ENCODE measurements at regions not wholly inside any gene's neighbourhood (a gene's known extent, or its start where the extent isn't known, plus 50 kb on each side); places are given as distances from the start of the nearest gene placed in this dataset.
"Not testable (repeated sequence)": the region's sequence is repeated elsewhere in the genome, so short reads cannot be mapped to it uniquely, and the experiment has no call there.

- Histone ChIP-seq H4K20me1 (ENCODE audit: control insufficient read depth, insufficient read depth, low read length, poor library complexity, severe bottlenecking) (no peaks in the 10 kb centered on the region), H3K36me3 (replicated peaks in 1 of 2; ENCODE audit: control extremely low read depth in 1 of 2, control insufficient read depth in 1 of 2, extremely low read depth in 1 of 2, insufficient read depth in 2 of 2, low read length in 1 of 2) (no peaks in the 10 kb centered on the region), H3K27ac (ENCODE audit: low read length in 2 of 2) (no peak overlapping the region), H3K4me3 (ENCODE audit: control extremely low read depth in 1 of 5, extremely low read depth in 1 of 5, insufficient read depth in 1 of 5, low read depth in 2 of 5, low read length in 4 of 5) (no peak overlapping the region), H3K4me1 (ENCODE audit: control insufficient read depth in 2 of 2, insufficient read depth in 2 of 2, low read length in 2 of 2) (no peaks in the 10 kb centered on the region), H3K4me2 (replicated peaks; ENCODE audit: low read depth, low read length, poor library complexity, severe bottlenecking) (no peak overlapping the region), H3K9me3 (ENCODE audit: control extremely low read depth in 1 of 3, control insufficient read depth in 2 of 3, insufficient read depth in 1 of 3, low read length in 2 of 3) (peaks cover 0 to 22% (median 20%) of the 10 kb centered on the region in 3 donors), H3K79me2 (ENCODE audit: control insufficient read depth, insufficient read depth, low read length) (no peaks in the 10 kb centered on the region), H3K9ac (ENCODE audit: low read length) (no peak overlapping the region), H3K27me3 (replicated peaks in 1 of 4; ENCODE audit: control extremely low read depth in 1 of 4, control insufficient read depth in 3 of 4, insufficient read depth in 4 of 4, low read length in 3 of 4) (peaks cover 0 to 2% (median 0%) of the 10 kb centered on the region in 4 experiments), H2AFZ (ENCODE audit: insufficient read depth, low read depth, low read length, poor library complexity, severe bottlenecking) (no peak overlapping the region)
- 99% methylated on average over 6 of the region's 15 CpGs for WGBS (ENCODE audit: insufficient coverage)
- TF ChIP-seq CTCF (IDR thresholded peaks at IDR 0.05) (no peak), EZH2 (IDR thresholded peaks at IDR 0.05; ENCODE audit: borderline replicate concordance, insufficient read depth, low read depth, low read length, poor library complexity, severe bottlenecking) (no peak)
- Mint-ChIP-seq H3K4me1 (no peaks in the 10 kb centered on the region), H3K9me3 (ENCODE audit: insufficient read depth) (peaks cover 3% of the 10 kb centered on the region), H3K4me3 (no peak overlapping the region), H3K27ac (no peak overlapping the region), H3K27me3 (no peaks in the 10 kb centered on the region)
- POLR2A ChIA-PET, result no interaction called here
- CTCF ChIA-PET, result no interaction called here
- DNase-seq (no peak), ATAC-seq (ENCODE audit: low read depth) (no peak)
- intact Hi-C loops (cut with micrococcal nuclease), result no loop called here
These were observed 177.5 kb downstream of the MTCL1 start for GRCh38 chr18:8882632-8883408.

- ATAC-seq (ENCODE audit: low read depth) (no peak), DNase-seq (no peak)
- Mint-ChIP-seq H3K27ac (no peak overlapping the region), H3K4me3 (no peak overlapping the region), H3K4me1 (no peaks in the 10 kb centered on the region), H3K9me3 (ENCODE audit: insufficient read depth) (peaks cover 3% of the 10 kb centered on the region), H3K27me3 (no peaks in the 10 kb centered on the region)
- Histone ChIP-seq H3K9me3 (ENCODE audit: control extremely low read depth in 1 of 3, control insufficient read depth in 2 of 3, insufficient read depth in 1 of 3, low read length in 2 of 3) (peaks cover 0 to 22% (median 20%) of the 10 kb centered on the region in 3 donors), H3K79me2 (ENCODE audit: control insufficient read depth, insufficient read depth, low read length) (no peaks in the 10 kb centered on the region), H3K36me3 (replicated peaks in 1 of 2; ENCODE audit: control extremely low read depth in 1 of 2, control insufficient read depth in 1 of 2, extremely low read depth in 1 of 2, insufficient read depth in 2 of 2, low read length in 1 of 2) (no peaks in the 10 kb centered on the region), H2AFZ (ENCODE audit: insufficient read depth, low read depth, low read length, poor library complexity, severe bottlenecking) (no peak overlapping the region), H4K20me1 (ENCODE audit: control insufficient read depth, insufficient read depth, low read length, poor library complexity, severe bottlenecking) (no peaks in the 10 kb centered on the region), H3K27ac (ENCODE audit: low read length in 2 of 2) (no peak overlapping the region), H3K27me3 (replicated peaks in 1 of 4; ENCODE audit: control extremely low read depth in 1 of 4, control insufficient read depth in 3 of 4, insufficient read depth in 4 of 4, low read length in 3 of 4) (peaks cover 0 to 2% (median 0%) of the 10 kb centered on the region in 4 experiments), H3K4me3 (ENCODE audit: control extremely low read depth in 1 of 5, extremely low read depth in 1 of 5, insufficient read depth in 1 of 5, low read depth in 2 of 5, low read length in 4 of 5) (no peak overlapping the region), H3K9ac (ENCODE audit: low read length) (no peak overlapping the region), H3K4me1 (ENCODE audit: control insufficient read depth in 2 of 2, insufficient read depth in 2 of 2, low read length in 2 of 2) (no peaks in the 10 kb centered on the region), H3K4me2 (replicated peaks; ENCODE audit: low read depth, low read length, poor library complexity, severe bottlenecking) (no peak overlapping the region)
- ChIA-PET CTCF (no interaction called here), POLR2A (no interaction called here)
- TF ChIP-seq EZH2 (IDR thresholded peaks at IDR 0.05; ENCODE audit: borderline replicate concordance, insufficient read depth, low read depth, low read length, poor library complexity, severe bottlenecking) (no peak), CTCF (IDR thresholded peaks at IDR 0.05) (no peak)
- whole genome bisulfite sequencing (ENCODE audit: insufficient coverage), result 83% methylated on average over 1 of the region's 1 CpG
- intact Hi-C loops (cut with micrococcal nuclease), result no loop called here
These were observed 178.0 kb downstream of the MTCL1 start for GRCh38 chr18:8883409-8883668.

- CTCF ChIA-PET; H3K4me3 Mint-ChIP-seq; H3K9ac ChIP-seq (ENCODE audit: low read length); H3K4me2 ChIP-seq (replicated peaks; ENCODE audit: low read depth, low read length, poor library complexity, severe bottlenecking); H3K4me1 ChIP-seq (ENCODE audit: control insufficient read depth in 2 of 2, insufficient read depth in 2 of 2, low read length in 2 of 2); H3K4me3 ChIP-seq (ENCODE audit: control extremely low read depth in 1 of 5, extremely low read depth in 1 of 5, insufficient read depth in 1 of 5, low read depth in 2 of 5, low read length in 4 of 5); POLR2A ChIA-PET; DNase-seq; H3K36me3 ChIP-seq (replicated peaks in 1 of 2; ENCODE audit: control extremely low read depth in 1 of 2, control insufficient read depth in 1 of 2, extremely low read depth in 1 of 2, insufficient read depth in 2 of 2, low read length in 1 of 2); H3K27ac Mint-ChIP-seq; H3K9me3 Mint-ChIP-seq (ENCODE audit: insufficient read depth); H3K27me3 ChIP-seq (replicated peaks in 1 of 4; ENCODE audit: control extremely low read depth in 1 of 4, control insufficient read depth in 3 of 4, insufficient read depth in 4 of 4, low read length in 3 of 4); H3K27me3 Mint-ChIP-seq; H4K20me1 ChIP-seq (ENCODE audit: control insufficient read depth, insufficient read depth, low read length, poor library complexity, severe bottlenecking); H3K79me2 ChIP-seq (ENCODE audit: control insufficient read depth, insufficient read depth, low read length); H3K27ac ChIP-seq (ENCODE audit: low read length in 2 of 2); intact Hi-C loops (cut with micrococcal nuclease); ATAC-seq (ENCODE audit: low read depth); H2AFZ ChIP-seq (ENCODE audit: insufficient read depth, low read depth, low read length, poor library complexity, severe bottlenecking); H3K4me1 Mint-ChIP-seq: not testable (repeated sequence)
- WGBS (ENCODE audit: insufficient coverage), result no CpG with 5 or more reads among the region's 2 CpGs
- peaks cover 0 to 11% (median 5%) of the 10 kb centered on the region in 3 donors for H3K9me3 ChIP-seq (ENCODE audit: control extremely low read depth in 1 of 3, control insufficient read depth in 2 of 3, insufficient read depth in 1 of 3, low read length in 2 of 3)
These were observed 182.5 kb downstream of the MTCL1 start for GRCh38 chr18:8887877-8888276.
